ENCODE measurements at regions not wholly inside any gene's neighbourhood (a gene's known extent, or its start where the extent isn't known, plus 50 kb on each side); places are given as distances from the start of the nearest gene placed in this dataset.

- TF ChIP-seq CTCF (conservative IDR thresholded peaks at IDR 0.05) (no peak), ZFX (IDR thresholded peaks at IDR 0.05) (no peak)
Observed at GRCh38 chr6:87806635-87807034, 104.6 kb upstream of the AKIRIN2 start.
